DOHH2 (cell line): ENCODE measurements at regions not wholly inside any gene's neighbourhood (a gene's known extent, or its start where the extent isn't known, plus 50 kb on each side); places are given as distances from the start of the nearest gene placed in this dataset.

ENCODE experiments used
- H3F3A ChIP-seq: fragments of 200-600 bp; sonication (generic), shearing (Covaris generic); 2 replicates; pipeline ENCODE4 v1.6.0; 2016; ENCODE audit warnings: antibody characterized with exemption, mild to moderate bottlenecking; ENCODE audit not compliant: control insufficient read depth, insufficient read depth
- H3K27ac ChIP-seq: fragments of 200-600 bp; sonication (generic); 2 replicates; pipeline ENCODE4 v1.5.1; 2014; ENCODE audit warnings: low read depth, mild to moderate bottlenecking, low read length, moderate library complexity
- H3K27me3 ChIP-seq: fragments of 200-600 bp; sonication (generic); 2 replicates; pipeline ENCODE4 v1.6.1; 2014; ENCODE audit warnings: mild to moderate bottlenecking, low read length, mixed read lengths; ENCODE audit not compliant: control insufficient read depth
- H3K36me3 ChIP-seq: fragments of 200-600 bp; sonication (generic); 2 replicates; pipeline ENCODE4 v1.6.1; 2014; ENCODE audit warnings: mild to moderate bottlenecking, low read length, moderate library complexity, mixed read lengths; ENCODE audit not compliant: control insufficient read depth
- H3K4me1 ChIP-seq: fragments of 200-600 bp; sonication (generic); 2 replicates; pipeline ENCODE4 v1.6.1; 2014; ENCODE audit warnings: mild to moderate bottlenecking, low read length, mixed read lengths; ENCODE audit not compliant: control insufficient read depth
- H3K4me2 ChIP-seq: fragments of 200-600 bp; sonication (generic); 2 replicates; pipeline ENCODE4 v1.6.0; 2014; ENCODE audit warnings: mild to moderate bottlenecking, low read length, moderate library complexity
- H3K4me3 ChIP-seq: fragments of 200-600 bp; sonication (generic); 2 replicates; pipeline ENCODE4 v1.5.1; 2014; ENCODE audit warnings: mild to moderate bottlenecking, low read length, mixed read lengths
- H3K79me2 ChIP-seq: fragments of 200-600 bp; sonication (generic); 2 replicates; pipeline ENCODE4 v1.6.1; 2014; ENCODE audit warnings: mild to moderate bottlenecking, low read length, mixed read lengths; ENCODE audit not compliant: control insufficient read depth
- H3K9me2 ChIP-seq: fragments of 200-600 bp; sonication (generic); replicated peaks from 2 replicates; pipeline ENCODE4 v1.6.1; 2014; ENCODE audit warnings: mild to moderate bottlenecking, low read length, mixed read lengths; ENCODE audit not compliant: control insufficient read depth
- H3K9me3 ChIP-seq: fragments of 200-600 bp; sonication (generic); 2 replicates; pipeline ENCODE4 v1.6.1; 2014; ENCODE audit warnings: antibody characterized with exemption, low read length, mixed read lengths; ENCODE audit not compliant: control insufficient read depth, insufficient read depth
- H4K20me1 ChIP-seq: fragments of 200-600 bp; sonication (generic); 2 replicates; pipeline ENCODE4 v1.6.0; 2014; ENCODE audit warnings: low read depth, mild to moderate bottlenecking, antibody characterized with exemption, low read length, moderate library complexity; ENCODE audit not compliant: control insufficient read depth, insufficient read depth
- EZH2phosphoT487 ChIP-seq: fragments of 200-600 bp; sonication (generic); IDR thresholded peaks from 2 replicates; pipeline ENCODE4 v1.6.1; 2017; ENCODE audit warnings: borderline replicate concordance, mild to moderate bottlenecking, antibody characterized with exemption, low read length, moderate library complexity, mixed read lengths
- TF ChIP-seq, protein P1 (sequence below): fragments of 200-600 bp; sonication (generic); IDR thresholded peaks from one replicate; pipeline ENCODE4 v1.5.1; 2014; ENCODE audit warnings: antibody characterized with exemption, mild to moderate bottlenecking, low read depth, low read length; ENCODE audit not compliant: poor library complexity, severe bottlenecking

DNA sequence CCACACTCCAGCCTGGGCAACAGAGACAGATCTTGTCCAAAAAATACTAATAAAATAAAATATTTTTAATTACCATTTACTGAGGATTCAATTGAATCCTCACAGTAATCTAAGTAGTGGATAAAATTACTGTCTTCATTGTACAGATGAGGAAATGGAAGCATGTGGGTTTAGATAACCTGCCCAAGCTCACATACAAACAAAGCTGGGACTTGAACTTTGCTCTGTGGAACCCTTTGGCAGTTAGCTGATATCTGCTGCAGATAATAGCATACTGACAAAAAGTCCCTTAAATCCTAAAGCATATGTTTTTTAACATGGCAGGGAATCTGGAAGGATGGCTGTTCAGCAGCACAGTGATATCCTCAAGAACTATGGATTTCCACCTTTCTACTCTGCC is 130.9 kb upstream of the MROH9 start:
- no peaks in the 10 kb centered on the region for H3K27me3 ChIP-seq
- H3K4me3 ChIP-seq, result no peak overlapping the region
- no peaks in the 10 kb centered on the region for H3K9me3 ChIP-seq
- H3K4me1 ChIP-seq, result no peaks in the 10 kb centered on the region
- no peaks in the 10 kb centered on the region for H3K79me2 ChIP-seq
- no peak overlapping the region for H3K4me2 ChIP-seq
- TF ChIP-seq EZH2phosphoT487, result no peak
- TF ChIP-seq, protein P1, sequence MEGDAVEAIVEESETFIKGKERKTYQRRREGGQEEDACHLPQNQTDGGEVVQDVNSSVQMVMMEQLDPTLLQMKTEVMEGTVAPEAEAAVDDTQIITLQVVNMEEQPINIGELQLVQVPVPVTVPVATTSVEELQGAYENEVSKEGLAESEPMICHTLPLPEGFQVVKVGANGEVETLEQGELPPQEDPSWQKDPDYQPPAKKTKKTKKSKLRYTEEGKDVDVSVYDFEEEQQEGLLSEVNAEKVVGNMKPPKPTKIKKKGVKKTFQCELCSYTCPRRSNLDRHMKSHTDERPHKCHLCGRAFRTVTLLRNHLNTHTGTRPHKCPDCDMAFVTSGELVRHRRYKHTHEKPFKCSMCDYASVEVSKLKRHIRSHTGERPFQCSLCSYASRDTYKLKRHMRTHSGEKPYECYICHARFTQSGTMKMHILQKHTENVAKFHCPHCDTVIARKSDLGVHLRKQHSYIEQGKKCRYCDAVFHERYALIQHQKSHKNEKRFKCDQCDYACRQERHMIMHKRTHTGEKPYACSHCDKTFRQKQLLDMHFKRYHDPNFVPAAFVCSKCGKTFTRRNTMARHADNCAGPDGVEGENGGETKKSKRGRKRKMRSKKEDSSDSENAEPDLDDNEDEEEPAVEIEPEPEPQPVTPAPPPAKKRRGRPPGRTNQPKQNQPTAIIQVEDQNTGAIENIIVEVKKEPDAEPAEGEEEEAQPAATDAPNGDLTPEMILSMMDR, result no peak
- no peaks in the 10 kb centered on the region for H4K20me1 ChIP-seq
- H3F3A ChIP-seq, result no peaks in the 10 kb centered on the region
- H3K9me2 ChIP-seq, result no peaks in the 10 kb centered on the region
- no peaks in the 10 kb centered on the region for H3K36me3 ChIP-seq
- no peak overlapping the region for H3K27ac ChIP-seq

DNA sequence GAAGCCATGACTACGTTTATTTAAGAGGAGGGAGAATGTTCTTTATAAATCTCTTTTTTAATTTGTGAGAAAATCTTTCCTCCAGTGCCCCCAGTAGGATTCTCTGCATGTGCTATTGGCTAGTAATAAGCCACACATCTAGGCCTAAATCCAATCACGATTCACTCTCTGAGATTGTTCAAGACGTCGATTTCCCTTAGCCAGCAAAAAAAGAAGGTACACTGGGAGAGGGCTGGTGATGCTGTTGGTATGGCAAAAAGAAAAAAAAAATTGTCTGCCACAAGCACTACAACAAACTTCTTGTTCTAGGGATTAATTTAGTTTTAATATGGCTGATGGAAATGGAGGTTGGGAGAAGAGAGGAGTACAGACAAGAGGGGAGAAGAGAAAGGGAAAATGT is 130.5 kb upstream of the MROH9 start:
- TF ChIP-seq EZH2phosphoT487, result no peak
- TF ChIP-seq, protein P1, result no peak
- Histone ChIP-seq H3K4me2 (no peak overlapping the region), H3K9me3 (no peaks in the 10 kb centered on the region), H3K4me3 (no peak overlapping the region), H3K9me2 (no peaks in the 10 kb centered on the region), H3F3A (no peaks in the 10 kb centered on the region), H3K27ac (no peak overlapping the region), H3K27me3 (no peaks in the 10 kb centered on the region), H3K79me2 (no peaks in the 10 kb centered on the region), H4K20me1 (no peaks in the 10 kb centered on the region), H3K4me1 (no peaks in the 10 kb centered on the region), H3K36me3 (no peaks in the 10 kb centered on the region)

DNA sequence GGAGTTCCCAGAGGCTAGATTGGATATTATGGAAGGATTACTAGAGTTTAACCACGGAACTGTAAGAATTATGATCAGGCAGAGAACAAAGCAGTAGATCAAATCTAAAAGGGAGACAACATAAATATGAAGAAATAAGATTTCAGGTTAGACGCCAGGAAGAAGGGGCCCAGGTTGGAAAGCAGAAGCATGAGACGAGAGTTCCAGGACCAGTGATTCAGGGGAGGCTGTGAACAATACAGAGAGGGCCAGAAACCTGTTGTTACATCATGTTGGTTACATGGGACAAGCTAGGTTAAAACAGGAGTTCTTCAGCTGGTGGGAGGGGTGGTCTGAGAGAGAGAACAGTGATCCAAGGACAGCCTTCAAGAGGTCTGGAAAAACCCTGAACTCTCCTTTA is 128.4 kb upstream of the MROH9 start:
- no peaks in the 10 kb centered on the region for H3K4me1 ChIP-seq
- H3K4me3 ChIP-seq, result no peak overlapping the region
- H3K9me3 ChIP-seq, result no peaks in the 10 kb centered on the region
- no peaks in the 10 kb centered on the region for H3K36me3 ChIP-seq
- H3K27me3 ChIP-seq, result no peaks in the 10 kb centered on the region
- H4K20me1 ChIP-seq, result no peaks in the 10 kb centered on the region
- no peak for TF ChIP-seq EZH2phosphoT487
- TF ChIP-seq, protein P1, result no peak
- H3K4me2 ChIP-seq, result no peak overlapping the region
- no peaks in the 10 kb centered on the region for H3F3A ChIP-seq
- H3K9me2 ChIP-seq, result no peaks in the 10 kb centered on the region
- no peak overlapping the region for H3K27ac ChIP-seq
- no peaks in the 10 kb centered on the region for H3K79me2 ChIP-seq

DNA sequence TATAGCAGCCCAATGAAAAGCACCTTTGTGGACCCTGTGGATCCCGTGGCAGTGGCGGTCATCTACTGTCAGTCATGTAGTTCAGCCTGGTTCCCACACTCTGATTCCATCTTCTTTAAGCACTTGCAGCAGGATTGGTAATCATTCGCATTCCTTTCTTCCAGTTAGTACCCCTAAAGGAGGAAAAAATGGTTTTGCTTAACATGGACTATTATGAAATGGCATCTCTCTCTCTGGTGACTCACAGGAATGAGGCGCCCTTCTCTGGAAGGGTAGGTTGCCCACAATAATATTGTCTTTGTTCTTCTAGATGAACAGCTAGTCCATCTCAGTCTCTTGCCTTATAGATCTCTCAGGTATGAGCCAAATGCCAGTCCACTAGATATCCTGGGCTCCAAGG is 127.9 kb upstream of the MROH9 start:
- H3K4me1 ChIP-seq, result no peaks in the 10 kb centered on the region
- no peaks in the 10 kb centered on the region for H3F3A ChIP-seq
- no peaks in the 10 kb centered on the region for H3K9me2 ChIP-seq
- no peaks in the 10 kb centered on the region for H3K27me3 ChIP-seq
- H3K79me2 ChIP-seq, result no peaks in the 10 kb centered on the region
- no peaks in the 10 kb centered on the region for H3K9me3 ChIP-seq
- H3K27ac ChIP-seq, result no peak overlapping the region
- H4K20me1 ChIP-seq, result no peaks in the 10 kb centered on the region
- TF ChIP-seq EZH2phosphoT487, result no peak
- TF ChIP-seq, protein P1, result no peak
- H3K4me3 ChIP-seq, result no peak overlapping the region
- H3K4me2 ChIP-seq, result no peak overlapping the region
- H3K36me3 ChIP-seq, result no peaks in the 10 kb centered on the region
